HG02970 (cell line): ENCODE measurements at regions not wholly inside any gene's neighbourhood (a gene's known extent, or its start where the extent isn't known, plus 50 kb on each side); places are given as distances from the start of the nearest gene placed in this dataset.

Source experiments
- ATAC-seq: cut with Tn5 transposase; IDR thresholded peaks from one replicate; pipeline ENCODE4 v1.9.1; 2021; ENCODE audit warnings: mild to moderate bottlenecking, moderate library complexity, moderate number of reproducible peaks; ENCODE audit not compliant: unreplicated experiment, low FRiP score

- no peak for ATAC-seq
Observed at GRCh38 chr10:113252650-113253618, 299.9 kb upstream of the HABP2 start.

GRCh38 chr10:113259576-113260226 is 293.2 kb upstream of the HABP2 start:
- no peak for ATAC-seq

- no peak for ATAC-seq
Observed at GRCh38 chr10:113261161-113261560, 291.7 kb upstream of the HABP2 start.

- ATAC-seq = no peak
Observed at GRCh38 chr10:113261611-113262091, 291.2 kb upstream of the HABP2 start.

GRCh38 chr10:113263056-113263455 is 289.8 kb upstream of the HABP2 start:
- no peak for ATAC-seq

DNA sequence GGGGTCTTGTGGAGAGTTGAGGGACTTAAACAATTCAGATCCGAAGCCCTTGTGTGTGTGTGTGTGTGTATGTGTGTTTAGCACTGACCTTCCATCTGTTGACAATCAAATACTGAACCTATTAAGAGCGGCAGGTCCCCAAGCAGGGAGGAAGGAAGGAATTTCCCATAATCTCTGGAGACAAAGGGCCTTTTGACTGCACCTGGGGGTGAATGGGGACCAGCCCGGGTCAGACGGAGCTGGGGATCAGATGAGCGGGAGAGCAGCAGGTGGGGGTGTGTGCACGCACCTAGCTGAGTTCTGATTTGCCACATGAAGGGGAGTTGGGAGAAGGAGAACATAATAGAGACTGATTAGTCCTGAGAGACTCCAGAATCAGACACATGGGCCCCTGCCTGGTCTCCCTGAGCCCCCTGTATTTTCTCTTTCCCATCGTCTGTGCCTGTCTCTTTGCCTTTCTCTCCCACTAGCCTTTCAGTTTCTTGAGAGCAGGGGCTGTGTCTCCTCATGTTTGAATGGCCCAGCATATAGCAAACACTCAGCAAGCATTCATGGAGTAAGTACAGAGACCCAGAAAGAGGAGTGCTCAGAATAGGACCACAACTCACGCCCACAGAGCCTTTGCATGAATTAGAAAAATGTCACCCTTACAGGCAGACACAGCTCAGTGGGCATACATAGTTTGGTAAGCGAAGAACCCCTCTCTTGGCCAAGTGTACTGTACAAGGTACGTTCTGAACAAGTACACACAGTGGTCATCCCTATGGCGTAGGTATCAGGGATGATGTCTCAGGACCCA is 288.3 kb upstream of the HABP2 start:
- ATAC-seq = no peak

DNA sequence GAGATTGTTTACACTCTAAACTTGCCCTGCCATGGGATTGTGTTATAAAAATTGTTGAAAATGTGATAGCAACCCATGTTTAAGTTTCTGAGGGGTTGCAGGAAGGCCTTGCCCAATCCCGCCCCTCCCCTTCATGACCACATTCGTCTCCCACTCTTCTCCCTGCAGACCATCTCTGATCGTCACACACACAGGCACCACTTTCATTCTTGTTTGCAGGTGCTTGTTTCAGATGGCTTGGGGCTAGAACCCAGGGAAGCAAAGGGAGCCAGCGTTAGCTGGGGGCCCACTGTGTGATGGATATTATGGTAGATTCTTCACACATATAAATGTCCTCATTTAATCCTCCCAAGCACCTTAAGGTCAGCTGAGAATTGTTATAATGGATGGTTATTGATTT is 286.7 kb upstream of the HABP2 start:
- no peak for ATAC-seq

DNA sequence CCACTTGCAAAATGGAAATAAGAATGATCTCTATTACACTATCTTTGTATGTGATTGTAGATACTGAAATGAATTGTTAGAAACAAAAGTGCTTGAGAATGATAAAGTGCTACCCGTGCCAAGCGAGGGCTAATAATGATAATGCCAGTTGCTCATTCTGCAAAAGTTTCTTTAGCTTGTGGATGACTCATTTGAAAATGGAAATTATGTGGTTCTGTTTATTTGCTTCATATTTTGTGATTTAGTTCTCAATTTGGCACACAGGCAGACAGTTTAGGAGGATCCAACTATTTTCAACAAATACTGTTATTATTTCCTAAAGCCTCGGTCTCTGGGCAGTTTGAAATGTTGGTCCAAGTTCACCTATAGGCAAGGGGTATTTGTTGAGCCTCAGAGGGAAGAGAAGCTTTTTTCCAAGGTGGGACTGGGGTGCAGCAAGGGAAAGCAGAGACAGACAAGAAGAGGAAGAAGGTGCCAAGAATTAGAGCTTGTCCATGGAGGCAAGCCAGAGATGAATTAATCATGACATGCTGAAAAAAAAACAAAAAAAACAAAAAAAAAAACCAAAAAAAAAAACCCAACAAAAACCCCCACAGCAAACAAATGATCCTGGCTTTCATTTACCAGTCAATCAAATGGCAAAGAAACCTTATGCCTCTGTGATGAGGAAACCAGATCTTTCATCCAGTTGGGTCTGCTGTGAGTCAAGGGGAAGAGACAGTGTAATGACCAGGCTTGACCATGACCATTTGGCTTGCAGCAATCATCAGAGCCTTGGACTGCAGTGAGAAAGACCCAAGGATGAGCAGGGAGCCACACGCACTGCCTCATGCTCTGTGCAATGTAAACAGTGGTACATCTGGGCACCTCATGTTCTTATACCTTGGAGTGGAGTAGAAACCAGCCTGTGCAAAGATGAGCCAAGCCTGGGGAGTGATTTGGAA is 285.0 kb upstream of the HABP2 start:
- ATAC-seq = no peak

DNA sequence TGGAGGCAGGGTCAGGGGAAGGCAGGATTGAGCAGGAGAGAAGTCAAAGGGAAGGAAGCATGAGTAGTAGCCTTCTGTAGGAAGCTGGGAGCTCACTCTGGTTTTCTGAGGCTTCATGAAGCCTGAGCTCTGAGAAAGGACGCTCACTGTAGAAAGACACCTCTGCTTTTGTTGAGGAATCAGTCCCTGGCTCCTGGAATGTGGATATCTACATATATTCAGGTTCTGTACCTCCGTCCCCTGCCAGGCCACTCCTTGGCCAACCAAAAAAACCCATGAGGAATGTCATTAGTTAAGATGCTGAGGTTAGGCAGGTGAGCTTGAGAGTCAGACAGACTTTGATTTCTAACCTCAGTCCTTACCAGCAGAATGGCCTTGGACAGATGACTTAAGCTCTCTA is 283.5 kb upstream of the HABP2 start:
- no peak for ATAC-seq

DNA sequence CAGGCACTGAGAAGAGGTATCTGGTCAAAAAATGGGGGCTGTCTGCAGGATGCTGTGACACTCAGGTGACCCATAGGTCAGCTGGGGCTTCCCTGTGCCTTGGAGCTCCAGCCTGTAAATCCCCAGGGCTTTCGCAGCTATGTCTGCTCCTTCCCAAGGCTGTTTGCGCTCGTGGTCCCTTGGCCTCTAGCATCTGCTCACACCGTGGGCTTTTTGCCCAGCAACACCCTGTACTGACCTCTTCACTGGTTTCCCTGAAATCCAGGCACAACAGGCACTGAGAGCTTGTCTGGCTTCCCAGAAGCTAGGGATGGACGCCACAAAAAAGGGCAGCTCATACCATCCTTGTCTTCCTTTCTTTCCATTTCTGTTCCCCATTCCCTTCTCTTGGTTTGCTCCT is 280.3 kb upstream of the HABP2 start:
- ATAC-seq = no peak

GRCh38 chr10:113273181-113274163 is 279.4 kb upstream of the HABP2 start:
- ATAC-seq = no peak

GRCh38 chr10:113274176-113274829 is 278.6 kb upstream of the HABP2 start:
- ATAC-seq = no peak

DNA sequence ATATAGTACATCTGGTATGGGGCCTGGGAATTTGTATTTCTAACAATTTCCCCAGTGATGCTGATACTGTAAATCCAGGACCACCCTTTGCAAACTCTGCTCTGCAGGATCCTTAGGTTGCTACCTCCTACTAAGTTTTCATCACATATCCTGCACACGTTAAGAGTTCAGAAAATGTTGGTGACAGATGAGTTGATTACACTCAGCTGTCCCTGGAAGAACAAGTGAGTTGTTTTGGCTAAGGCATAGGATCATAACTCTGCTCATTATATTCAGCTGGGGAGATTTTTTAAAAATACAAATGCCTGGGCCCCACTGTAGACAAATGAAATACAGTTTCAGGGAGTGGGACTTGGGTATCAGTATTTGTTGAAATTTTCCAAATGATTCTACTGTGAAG is 274.6 kb upstream of the HABP2 start:
- no peak for ATAC-seq

- ATAC-seq = no peak
Observed at GRCh38 chr10:113278664-113279063, 274.2 kb upstream of the HABP2 start.

GRCh38 chr10:113279262-113279661 is 273.6 kb upstream of the HABP2 start:
- no peak for ATAC-seq

GRCh38 chr10:113282564-113282963 is 270.3 kb upstream of the HABP2 start:
- no peak for ATAC-seq

GRCh38 chr10:113283189-113283588 is 269.7 kb upstream of the HABP2 start:
- ATAC-seq = no peak

DNA sequence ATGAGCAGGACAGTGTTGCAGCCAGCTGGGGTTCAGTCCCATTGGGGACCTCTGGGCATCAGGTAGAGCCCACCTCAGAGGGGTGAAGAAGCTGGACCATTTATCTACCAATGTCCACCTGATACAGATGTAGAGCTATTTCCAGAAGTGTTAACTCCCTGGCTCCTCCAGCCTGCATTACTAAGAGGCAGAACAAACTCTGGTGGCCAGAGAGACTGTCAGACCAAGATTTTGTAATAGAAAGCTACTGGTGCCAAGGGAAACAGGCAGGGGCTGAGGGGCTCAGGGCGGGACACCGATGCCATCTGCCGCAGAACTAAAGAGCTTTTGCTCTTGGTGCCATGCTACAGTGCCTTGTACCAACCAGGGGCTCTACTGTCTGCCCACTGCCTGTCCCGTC is 268.2 kb upstream of the HABP2 start:
- no peak for ATAC-seq
